GM23338 (cell line): ENCODE measurements at regions not wholly inside any gene's neighbourhood (a gene's known extent, or its start where the extent isn't known, plus 50 kb on each side); places are given as distances from the start of the nearest gene placed in this dataset.

ENCODE experiments used
- ATAC-seq: fragments of 200-7000 bp; cut with Tn5 transposase; 3 replicates; pipeline ENCODE4 v1.9.1; 2020
- DNase-seq: peaks from one replicate; pipeline ENCODE4 v3.0.0-alpha.2; 2015; ENCODE audit warnings: low spot score
- H2AFZ ChIP-seq: fragments of 200-600 bp; sonication (generic); 2 replicates; pipeline ENCODE4 v1.8.0; 2016; ENCODE audit warnings: antibody characterized with exemption, mild to moderate bottlenecking, moderate library complexity
- H3F3A ChIP-seq: fragments of 200-600 bp; sonication (generic); replicated peaks from 2 replicates; pipeline ENCODE4 v1.8.0; 2017; ENCODE audit warnings: antibody characterized with exemption, mixed run types, low read depth
- H3K27ac ChIP-seq: fragments of 200-600 bp; sonication (generic); 2 replicates; pipeline ENCODE4 v1.6.1; 2016; ENCODE audit warnings: low read depth
- H3K27me3 ChIP-seq: fragments of 200-600 bp; sonication (generic); 2 replicates; pipeline ENCODE4 v1.8.0; 2016; ENCODE audit warnings: mild to moderate bottlenecking, mixed run types, moderate library complexity; ENCODE audit not compliant: insufficient read depth
- H3K36me3 ChIP-seq: fragments of 200-600 bp; sonication (generic); 2 replicates; pipeline ENCODE4 v1.8.0; 2016; ENCODE audit warnings: mild to moderate bottlenecking; ENCODE audit not compliant: insufficient read depth
- H3K4me1 ChIP-seq: fragments of 200-600 bp; sonication (generic); 2 replicates; pipeline ENCODE4 v1.8.0; 2016; ENCODE audit warnings: mild to moderate bottlenecking, moderate library complexity; ENCODE audit not compliant: insufficient read depth
- H3K4me2 ChIP-seq: fragments of 200-600 bp; sonication (generic); 2 replicates; pipeline ENCODE4 v1.7.1; 2017; ENCODE audit warnings: mixed run types
- H3K4me3 ChIP-seq: fragments of 200-600 bp; sonication (generic); 2 replicates; pipeline ENCODE4 v1.6.1; 2016; ENCODE audit warnings: mixed run types
- H3K79me2 ChIP-seq: fragments of 200-600 bp; sonication (generic); replicated peaks from 2 replicates; pipeline ENCODE4 v1.8.0; 2017; ENCODE audit warnings: mild to moderate bottlenecking; ENCODE audit not compliant: insufficient read depth
- H3K9me2 ChIP-seq: fragments of 200-600 bp; sonication (generic); 2 replicates; pipeline ENCODE4 v1.8.0; 2017; ENCODE audit not compliant: insufficient read depth
- H4K20me1 ChIP-seq: fragments of 200-600 bp; sonication (generic); replicated peaks from 2 replicates; pipeline ENCODE4 v1.8.0; 2017; ENCODE audit warnings: mild to moderate bottlenecking; ENCODE audit not compliant: insufficient read depth
- H3K27ac Mint-ChIP-seq: 2 replicates; pipeline ENCODE4 v1.8.0; 2020; ENCODE audit warnings: inconsistent platforms, mild to moderate bottlenecking, moderate library complexity, mixed read lengths
- H3K27me3 Mint-ChIP-seq: 3 replicates; pipeline ENCODE4 v1.8.0; 2022; ENCODE audit warnings: low read depth, mild to moderate bottlenecking, moderate library complexity, mixed read lengths, inconsistent platforms; ENCODE audit not compliant: insufficient read depth, poor library complexity
- H3K36me3 Mint-ChIP-seq: 3 replicates; pipeline ENCODE4 v1.8.0; 2021; ENCODE audit warnings: low read depth, mild to moderate bottlenecking, inconsistent platforms, moderate library complexity, mixed read lengths
- H3K4me1 Mint-ChIP-seq: 3 replicates; pipeline ENCODE4 v1.8.0; 2020; ENCODE audit warnings: mild to moderate bottlenecking, inconsistent platforms, mixed read lengths
- H3K4me3 Mint-ChIP-seq: 3 replicates; pipeline ENCODE4 v1.8.0; 2021; ENCODE audit warnings: moderate library complexity, mild to moderate bottlenecking, inconsistent platforms, mixed read lengths
- H3K9me3 Mint-ChIP-seq: 3 replicates; pipeline ENCODE4 v1.8.0; 2020; ENCODE audit warnings: moderate library complexity, mild to moderate bottlenecking, inconsistent platforms, mixed read lengths
- CREB1 ChIP-seq: fragments of 250-450 bp; sonication (Bioruptor Pico); IDR thresholded peaks from 2 replicates; pipeline ENCODE4 v1.5.0; 2020; ENCODE audit warnings: low read depth, mild to moderate bottlenecking, moderate library complexity
- CTCF ChIP-seq, 2 experiments: fragments of 200-600 bp in 1 of 2; sonication (generic) in 1 of 2; conservative IDR thresholded peaks; 2 replicates each; pipeline versions ENCODE4 v1.5.1 to v1.6.1; 2016 to 2017; ENCODE audit warnings: antibody characterized with exemption in 2 of 2, low read depth in 2 of 2, mild to moderate bottlenecking in 2 of 2, moderate library complexity in 1 of 2
- ETS1 ChIP-seq: IDR thresholded peaks from 2 replicates; pipeline ENCODE4 v1.6.1; 2016; ENCODE audit warnings: antibody characterized with exemption
- EZH2 ChIP-seq: fragments of 200-600 bp; sonication (generic); IDR thresholded peaks from one replicate; pipeline ENCODE4 v1.8.0; 2017; ENCODE audit warnings: antibody characterized with exemption, mild to moderate bottlenecking, low read depth; ENCODE audit not compliant: unreplicated experiment
- EZH2phosphoT487 ChIP-seq: fragments of 200-600 bp; sonication (generic); IDR thresholded peaks from one replicate; pipeline ENCODE4 v1.8.1; 2018; ENCODE audit warnings: antibody characterized with exemption; ENCODE audit not compliant: unreplicated experiment
- JUNB ChIP-seq: IDR thresholded peaks from one replicate; pipeline ENCODE4 v1.6.1; 2016; ENCODE audit warnings: antibody characterized with exemption; ENCODE audit not compliant: unreplicated experiment
- NANOG ChIP-seq: IDR thresholded peaks from 2 replicates; pipeline ENCODE4 v1.6.1; 2016; ENCODE audit warnings: antibody characterized with exemption, borderline replicate concordance
- ZNF114 ChIP-seq: fragments of 250-450 bp; sonication (Bioruptor Pico); IDR thresholded peaks from 2 replicates; pipeline ENCODE4 v1.5.0; 2020; ENCODE audit warnings: mild to moderate bottlenecking, moderate library complexity
- ZNF331 ChIP-seq: fragments of 250-450 bp; sonication (Bioruptor Pico); IDR thresholded peaks from 2 replicates; pipeline ENCODE4 v1.5.0; 2020; ENCODE audit warnings: low read depth, mild to moderate bottlenecking, moderate library complexity
- ZNF462 ChIP-seq: fragments of 250-450 bp; sonication (Bioruptor Pico); IDR thresholded peaks from 2 replicates; pipeline ENCODE4 v1.5.0; 2020; ENCODE audit warnings: mild to moderate bottlenecking, moderate library complexity

- H3K27me3 ChIP-seq: no peaks in the 10 kb centered on the region
- no peak overlapping the region for H3K27ac Mint-ChIP-seq
- no peak overlapping the region for H2AFZ ChIP-seq
- no peaks in the 10 kb centered on the region for H4K20me1 ChIP-seq
- H3K36me3 ChIP-seq: no peaks in the 10 kb centered on the region
- H3K4me3 ChIP-seq: no peak overlapping the region
- H3K4me1 ChIP-seq: no peaks in the 10 kb centered on the region
- H3K4me3 Mint-ChIP-seq: no peak overlapping the region
- DNase-seq (no peak), ATAC-seq (no peak)
- no peaks in the 10 kb centered on the region for H3K36me3 Mint-ChIP-seq
- H3K9me2 ChIP-seq: no peaks in the 10 kb centered on the region
- TF ChIP-seq NANOG (no peak), EZH2 (no peak), ZNF331 (CRISPR knock-in tag) (no peak), CREB1 (CRISPR knock-in tag) (no peak), CTCF (conservative IDR thresholded peaks at IDR 0.05; ENCODE audit: low read depth in 2 of 2) (no peak)
- no peaks in the 10 kb centered on the region for H3K79me2 ChIP-seq
- no peaks in the 10 kb centered on the region for H3F3A ChIP-seq
- H3K9me3 Mint-ChIP-seq: no peaks in the 10 kb centered on the region
- no peak overlapping the region for H3K4me2 ChIP-seq
- no peak overlapping the region for H3K27ac ChIP-seq
- no peaks in the 10 kb centered on the region for H3K27me3 Mint-ChIP-seq
- no peaks in the 10 kb centered on the region for H3K4me1 Mint-ChIP-seq
Measured at GRCh38 chr12:84218406-84218805, 694.2 kb downstream of the SLC6A15 start.

- Histone ChIP-seq H4K20me1 (no peaks in the 10 kb centered on the region), H3K4me1 (no peaks in the 10 kb centered on the region), H3K4me2 (no peak overlapping the region), H3K27me3 (no peaks in the 10 kb centered on the region), H3F3A (no peaks in the 10 kb centered on the region), H3K79me2 (no peaks in the 10 kb centered on the region), H3K27ac (no peak overlapping the region), H3K36me3 (no peaks in the 10 kb centered on the region), H3K9me2 (no peaks in the 10 kb centered on the region), H3K4me3 (no peak overlapping the region), H2AFZ (no peak overlapping the region)
- Mint-ChIP-seq H3K4me3 (no peak overlapping the region), H3K4me1 (no peaks in the 10 kb centered on the region), H3K36me3 (0 out of 3 replicates have a peak, but pooled peaks cover 2% of the 10 kb centered on the region), H3K27me3 (no peaks in the 10 kb centered on the region), H3K27ac (no peak overlapping the region), H3K9me3 (peaks cover 6% of the 10 kb centered on the region; the same call in 1 of the 3 replicates)
- no peak for DNase-seq
- no peak for ATAC-seq
- TF ChIP-seq ETS1: no peak
- no peak for TF ChIP-seq EZH2
- TF ChIP-seq ZNF462 (CRISPR knock-in tag): no peak
- no peak for TF ChIP-seq EZH2phosphoT487
- TF ChIP-seq JUNB: no peak
- TF ChIP-seq CREB1 (CRISPR knock-in tag): no peak
- no peak for TF ChIP-seq NANOG
- TF ChIP-seq ZNF114 (CRISPR knock-in tag): no peak
Measured at GRCh38 chr12:84201976-84202375, 710.6 kb downstream of the SLC6A15 start.
